SK-N-SH treated with all-trans-retinoic acid at 6 μM for 48 hours (cell line): ENCODE measurements at regions not wholly inside any gene's neighbourhood (a gene's known extent, or its start where the extent isn't known, plus 50 kb on each side); places are given as distances from the start of the nearest gene placed in this dataset.

Experiments
- ATAC-seq: fragments of 200-7000 bp; cut with Tn5 transposase; 3 replicates; pipeline ENCODE4 v1.9.1; 2020; ENCODE audit warnings: mild to moderate bottlenecking, moderate library complexity
- BACH2 ChIP-seq: fragments of 250-450 bp; sonication (Bioruptor Pico); IDR thresholded peaks from 2 replicates; pipeline ENCODE4 v1.9.0; 2021; ENCODE audit warnings: mild to moderate bottlenecking, borderline replicate concordance
- CSDC2 ChIP-seq: fragments of 250-450 bp; sonication (Bioruptor Pico); IDR thresholded peaks from 2 replicates; pipeline ENCODE4 v1.5.0; 2020; ENCODE audit warnings: mild to moderate bottlenecking, moderate library complexity
- CSRNP3 ChIP-seq: fragments of 250-450 bp; sonication (Bioruptor Pico); IDR thresholded peaks from 2 replicates; pipeline ENCODE4 v1.5.1; 2021; ENCODE audit warnings: mild to moderate bottlenecking, moderate library complexity
- ESRRG ChIP-seq: fragments of 250-450 bp; sonication (Bioruptor Pico); IDR thresholded peaks from 2 replicates; pipeline ENCODE4 v1.6.1; 2021; ENCODE audit warnings: mild to moderate bottlenecking
- GLIS3 ChIP-seq: fragments of 250-450 bp; sonication (Bioruptor Pico); IDR thresholded peaks from 2 replicates; pipeline ENCODE4 v1.5.0; 2020; ENCODE audit warnings: mild to moderate bottlenecking, moderate library complexity
- ISL1 ChIP-seq: fragments of 250-450 bp; sonication (Bioruptor Pico); IDR thresholded peaks from 2 replicates; pipeline ENCODE4 v2.1.2; 2022; ENCODE audit warnings: mild to moderate bottlenecking, moderate library complexity
- OSR1 ChIP-seq: fragments of 250-450 bp; sonication (Bioruptor Pico); IDR thresholded peaks from 2 replicates; pipeline ENCODE4 v1.8.0; 2022; ENCODE audit warnings: moderate library complexity, mild to moderate bottlenecking, inconsistent platforms
- PPARA ChIP-seq: fragments of 250-450 bp; sonication (Bioruptor Pico); IDR thresholded peaks from 2 replicates; pipeline ENCODE4 v1.5.0; 2020; ENCODE audit warnings: mild to moderate bottlenecking, borderline replicate concordance
- RARB ChIP-seq: fragments of 250-450 bp; sonication (Bioruptor Pico); IDR thresholded peaks from 2 replicates; pipeline ENCODE4 v1.8.0; 2021; ENCODE audit warnings: mild to moderate bottlenecking, moderate library complexity
- TCF4 ChIP-seq: fragments of 250-450 bp; sonication (Bioruptor Pico); IDR thresholded peaks from 2 replicates; pipeline ENCODE4 v1.8.0; 2021; ENCODE audit warnings: mild to moderate bottlenecking, moderate library complexity, borderline replicate concordance
- TOX ChIP-seq: fragments of 250-450 bp; sonication (Bioruptor Pico); IDR thresholded peaks from 2 replicates; pipeline ENCODE4 v1.8.0; 2021; ENCODE audit warnings: mild to moderate bottlenecking, moderate library complexity, borderline replicate concordance
- TSHZ2 ChIP-seq: fragments of 250-450 bp; sonication (Bioruptor Pico); IDR thresholded peaks from 2 replicates; pipeline ENCODE4 v1.5.0; 2020; ENCODE audit warnings: mild to moderate bottlenecking, moderate library complexity
- ZC3H10 ChIP-seq: fragments of 250-450 bp; sonication (Bioruptor Pico); IDR thresholded peaks from 2 replicates; pipeline ENCODE4 v1.5.1; 2021; ENCODE audit warnings: mild to moderate bottlenecking, moderate library complexity
- ZFP3 ChIP-seq: fragments of 250-450 bp; sonication (Bioruptor Pico); IDR thresholded peaks from 2 replicates; pipeline ENCODE4 v1.5.0; 2020; ENCODE audit warnings: mild to moderate bottlenecking, moderate library complexity
- ZFP30 ChIP-seq: fragments of 450-650 bp; formaldehyde crosslinking; IDR thresholded peaks from 2 replicates; pipeline ENCODE4 v1.5.0; 2022; ENCODE audit warnings: mild to moderate bottlenecking, moderate library complexity
- ZNF565 ChIP-seq: fragments of 450-650 bp; formaldehyde crosslinking; conservative IDR thresholded peaks from 2 replicates; pipeline ENCODE4 v1.5.0; 2020; ENCODE audit warnings: low read depth, mild to moderate bottlenecking, moderate library complexity
- ZNF70 ChIP-seq: fragments of 450-650 bp; formaldehyde crosslinking; IDR thresholded peaks from 2 replicates; pipeline ENCODE4 v1.5.0; 2020; ENCODE audit warnings: mild to moderate bottlenecking, moderate library complexity
- TF ChIP-seq, protein P1 (sequence below): fragments of 250-450 bp; sonication (Bioruptor Pico); IDR thresholded peaks from 2 replicates; pipeline ENCODE4 v1.5.1; 2020; ENCODE audit warnings: low read depth, mild to moderate bottlenecking, moderate library complexity
- TF ChIP-seq, protein P2 (sequence below): fragments of 250-450 bp; sonication (Bioruptor Pico); IDR thresholded peaks from 2 replicates; pipeline ENCODE4 v1.8.0; 2020; ENCODE audit warnings: mild to moderate bottlenecking, moderate library complexity, borderline replicate concordance

- no peak for ATAC-seq
- no peak for TF ChIP-seq ZFP3 (CRISPR knock-in tag)
- TF ChIP-seq GLIS3 (CRISPR knock-in tag): no peak
- TF ChIP-seq ISL1 (CRISPR knock-in tag): no peak
- TF ChIP-seq CSRNP3 (CRISPR knock-in tag): no peak
- no peak for TF ChIP-seq TCF4 (CRISPR knock-in tag)
- no peak for TF ChIP-seq ZNF70
- TF ChIP-seq, all 23 proteins: peak for 0
Observed at GRCh38 chr2:212854116-212854515, 297.3 kb downstream of the IKZF2 start.

GRCh38 chr2:212845941-212846340, 305.5 kb downstream of the IKZF2 start:
- no peak for ATAC-seq
- TF ChIP-seq RARB (CRISPR knock-in tag) (no peak), TSHZ2 (CRISPR knock-in tag) (no peak), ESRRG (CRISPR knock-in tag) (no peak)
- TF ChIP-seq, protein P1, sequence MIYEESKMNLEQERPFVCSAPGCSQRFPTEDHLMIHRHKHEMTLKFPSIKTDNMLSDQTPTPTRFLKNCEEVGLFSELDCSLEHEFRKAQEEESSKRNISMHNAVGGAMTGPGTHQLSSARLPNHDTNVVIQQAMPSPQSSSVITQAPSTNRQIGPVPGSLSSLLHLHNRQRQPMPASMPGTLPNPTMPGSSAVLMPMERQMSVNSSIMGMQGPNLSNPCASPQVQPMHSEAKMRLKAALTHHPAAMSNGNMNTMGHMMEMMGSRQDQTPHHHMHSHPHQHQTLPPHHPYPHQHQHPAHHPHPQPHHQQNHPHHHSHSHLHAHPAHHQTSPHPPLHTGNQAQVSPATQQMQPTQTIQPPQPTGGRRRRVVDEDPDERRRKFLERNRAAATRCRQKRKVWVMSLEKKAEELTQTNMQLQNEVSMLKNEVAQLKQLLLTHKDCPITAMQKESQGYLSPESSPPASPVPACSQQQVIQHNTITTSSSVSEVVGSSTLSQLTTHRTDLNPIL: no peak

GRCh38 chr2:212843409-212844199, 305.0 kb upstream of the ERBB4 start:
- ATAC-seq: peak; percentile 85
- TF ChIP-seq ZFP3 (CRISPR knock-in tag) (peak; percentile 66; the same call in 1 of the 2 replicates), PPARA (no peak)

DNA sequence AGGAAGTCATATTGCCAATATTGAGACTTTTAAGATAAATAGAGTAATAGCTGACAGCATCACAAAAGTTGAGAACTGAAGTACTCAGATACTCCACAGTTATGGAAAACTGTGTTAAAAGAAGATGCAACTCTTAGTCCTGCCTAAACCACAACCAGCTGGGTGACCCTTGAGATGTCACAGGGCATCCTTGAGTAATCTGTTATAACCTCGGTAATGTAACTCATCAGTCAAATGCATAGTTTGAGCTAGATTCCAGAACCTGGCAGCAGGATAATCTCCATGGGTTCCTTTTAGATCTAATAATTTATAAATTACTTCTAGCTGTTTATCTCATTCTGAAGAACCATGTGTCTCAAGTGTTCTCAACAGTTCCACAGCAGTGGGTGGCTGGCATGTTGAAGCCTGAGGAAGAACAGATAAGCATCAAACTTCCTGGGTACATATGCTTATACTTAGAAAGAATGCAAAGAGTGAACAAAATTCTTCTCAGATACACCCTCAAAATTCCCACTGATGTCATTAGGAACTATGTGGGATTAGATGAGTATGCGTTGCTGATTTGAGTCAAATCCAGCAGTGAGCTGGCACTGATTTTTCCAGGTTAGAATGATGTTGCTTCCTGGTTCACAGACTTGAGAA, 304.1 kb upstream of the ERBB4 start:
- ATAC-seq: peak; percentile 81
- TF ChIP-seq ISL1 (CRISPR knock-in tag) (no peak), PPARA (no peak), TOX (no peak), ZFP30 (CRISPR knock-in tag) (no peak), CSDC2 (no peak), ZNF565 (CRISPR knock-in tag) (no peak), RARB (CRISPR knock-in tag) (no peak), OSR1 (CRISPR knock-in tag) (no peak), BACH2 (CRISPR knock-in tag) (no peak), ZC3H10 (CRISPR knock-in tag) (no peak), ESRRG (CRISPR knock-in tag) (no peak)
- TF ChIP-seq, protein P1: no peak
- TF ChIP-seq, protein P2, sequence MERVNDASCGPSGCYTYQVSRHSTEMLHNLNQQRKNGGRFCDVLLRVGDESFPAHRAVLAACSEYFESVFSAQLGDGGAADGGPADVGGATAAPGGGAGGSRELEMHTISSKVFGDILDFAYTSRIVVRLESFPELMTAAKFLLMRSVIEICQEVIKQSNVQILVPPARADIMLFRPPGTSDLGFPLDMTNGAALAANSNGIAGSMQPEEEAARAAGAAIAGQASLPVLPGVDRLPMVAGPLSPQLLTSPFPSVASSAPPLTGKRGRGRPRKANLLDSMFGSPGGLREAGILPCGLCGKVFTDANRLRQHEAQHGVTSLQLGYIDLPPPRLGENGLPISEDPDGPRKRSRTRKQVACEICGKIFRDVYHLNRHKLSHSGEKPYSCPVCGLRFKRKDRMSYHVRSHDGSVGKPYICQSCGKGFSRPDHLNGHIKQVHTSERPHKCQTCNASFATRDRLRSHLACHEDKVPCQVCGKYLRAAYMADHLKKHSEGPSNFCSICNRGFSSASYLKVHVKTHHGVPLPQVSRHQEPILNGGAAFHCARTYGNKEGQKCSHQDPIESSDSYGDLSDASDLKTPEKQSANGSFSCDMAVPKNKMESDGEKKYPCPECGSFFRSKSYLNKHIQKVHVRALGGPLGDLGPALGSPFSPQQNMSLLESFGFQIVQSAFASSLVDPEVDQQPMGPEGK: no peak
- TF ChIP-seq, all 23 proteins: peak for 0
